22Rv1 (cell line): ENCODE measurements at regions not wholly inside any gene's neighbourhood (a gene's known extent, or its start where the extent isn't known, plus 50 kb on each side); places are given as distances from the start of the nearest gene placed in this dataset.

Experiments used
- H3K27ac ChIP-seq: fragments of 450-650 bp; 2 replicates; pipeline ENCODE4 v1.5.1; 2017
- ZFX ChIP-seq: fragments of 450-650 bp; IDR thresholded peaks from 2 replicates; pipeline ENCODE4 v1.6.1; 2017; ENCODE audit warnings: antibody characterized with exemption, borderline replicate concordance
- TF ChIP-seq, protein P1 (sequence below): fragments of 450-650 bp; IDR thresholded peaks from 2 replicates; pipeline ENCODE4 v1.5.1; 2017; ENCODE audit warnings: mild to moderate bottlenecking

DNA sequence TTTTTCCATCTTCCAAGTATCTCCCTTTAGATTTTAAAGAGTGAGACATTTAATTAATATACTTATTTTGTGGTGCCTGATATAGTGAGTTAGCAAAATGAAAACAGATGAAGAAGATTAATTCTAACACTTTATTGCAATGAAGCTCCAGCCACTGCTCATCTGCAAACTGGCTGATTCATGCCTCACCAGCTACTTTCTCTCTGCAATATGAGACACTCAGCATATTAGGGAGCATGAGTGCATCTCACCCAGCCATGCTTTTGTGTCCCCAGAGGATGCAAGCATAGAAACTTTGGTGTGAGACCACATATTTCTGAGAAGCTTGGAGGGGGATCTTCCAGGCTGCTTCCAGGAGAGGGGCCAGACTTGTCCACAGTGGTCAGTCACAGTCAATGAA, 148.6 kb downstream of the BMP4 start:
- TF ChIP-seq, protein P1, sequence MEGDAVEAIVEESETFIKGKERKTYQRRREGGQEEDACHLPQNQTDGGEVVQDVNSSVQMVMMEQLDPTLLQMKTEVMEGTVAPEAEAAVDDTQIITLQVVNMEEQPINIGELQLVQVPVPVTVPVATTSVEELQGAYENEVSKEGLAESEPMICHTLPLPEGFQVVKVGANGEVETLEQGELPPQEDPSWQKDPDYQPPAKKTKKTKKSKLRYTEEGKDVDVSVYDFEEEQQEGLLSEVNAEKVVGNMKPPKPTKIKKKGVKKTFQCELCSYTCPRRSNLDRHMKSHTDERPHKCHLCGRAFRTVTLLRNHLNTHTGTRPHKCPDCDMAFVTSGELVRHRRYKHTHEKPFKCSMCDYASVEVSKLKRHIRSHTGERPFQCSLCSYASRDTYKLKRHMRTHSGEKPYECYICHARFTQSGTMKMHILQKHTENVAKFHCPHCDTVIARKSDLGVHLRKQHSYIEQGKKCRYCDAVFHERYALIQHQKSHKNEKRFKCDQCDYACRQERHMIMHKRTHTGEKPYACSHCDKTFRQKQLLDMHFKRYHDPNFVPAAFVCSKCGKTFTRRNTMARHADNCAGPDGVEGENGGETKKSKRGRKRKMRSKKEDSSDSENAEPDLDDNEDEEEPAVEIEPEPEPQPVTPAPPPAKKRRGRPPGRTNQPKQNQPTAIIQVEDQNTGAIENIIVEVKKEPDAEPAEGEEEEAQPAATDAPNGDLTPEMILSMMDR: no peak
- no peak for TF ChIP-seq ZFX

DNA sequence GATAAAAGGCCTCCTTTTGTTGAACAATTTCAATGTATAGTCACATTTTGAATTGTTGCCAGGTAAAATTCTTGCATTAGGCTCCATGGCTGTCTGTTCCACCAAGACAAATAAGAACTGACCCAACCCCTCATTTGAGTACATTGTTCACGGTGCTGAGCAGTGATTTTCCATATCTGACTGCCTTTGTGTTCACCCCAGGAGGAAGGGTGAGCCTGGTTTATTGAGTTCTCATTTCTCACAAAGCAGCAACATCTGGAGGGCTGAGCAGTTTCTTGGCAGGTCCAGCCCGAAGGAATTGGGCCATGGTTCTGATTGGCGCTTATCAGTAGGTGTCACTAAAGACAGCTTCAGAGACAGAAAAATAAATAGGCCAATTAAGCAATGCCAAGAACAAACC, 149.1 kb downstream of the BMP4 start:
- H3K27ac ChIP-seq: no peak overlapping the region
- TF ChIP-seq, protein P1: no peak
- TF ChIP-seq ZFX: no peak

More for the DNA sequence above, 148.6 kb downstream of the BMP4 start:
- H3K27ac ChIP-seq: no peak overlapping the region

DNA sequence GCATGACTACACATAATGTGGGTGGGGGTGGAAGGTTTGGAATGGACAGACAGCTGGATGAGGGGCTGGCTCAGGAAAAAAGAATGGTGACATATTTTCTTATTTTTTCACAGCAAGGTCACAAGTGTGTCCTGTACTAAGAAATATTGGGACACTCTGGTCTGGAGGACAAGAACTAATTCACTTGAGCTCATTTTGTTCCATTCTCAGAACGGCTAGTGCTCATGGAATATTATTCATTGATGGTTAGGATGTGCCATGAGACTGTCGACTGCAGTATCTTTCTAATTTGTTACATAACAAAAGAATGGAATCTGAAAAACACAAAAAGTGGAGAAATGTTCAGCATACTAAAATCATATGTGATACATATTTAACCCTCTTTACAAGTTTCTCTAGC, 149.5 kb downstream of the BMP4 start:
- TF ChIP-seq ZFX: no peak
- TF ChIP-seq, protein P1: no peak
- no peak overlapping the region for H3K27ac ChIP-seq

DNA sequence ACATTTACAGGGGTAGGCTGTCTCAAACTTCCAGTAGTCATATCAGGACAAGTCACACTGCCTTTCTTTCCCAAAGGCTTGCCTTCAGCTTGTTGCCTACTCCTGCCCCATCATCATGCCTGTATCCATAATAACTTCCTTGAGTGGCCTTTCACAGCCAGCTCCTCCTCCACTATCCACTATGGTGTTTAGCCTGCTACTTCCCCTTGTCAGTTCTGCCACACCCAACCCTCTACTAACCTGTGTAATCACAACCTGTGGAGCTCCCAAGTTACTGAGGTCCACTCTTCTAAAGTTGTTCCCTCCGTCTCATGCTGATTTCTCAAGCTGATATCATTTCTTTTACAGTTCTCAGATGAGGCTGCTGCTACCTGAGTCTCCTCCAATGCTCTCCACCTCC, 159.9 kb downstream of the BMP4 start:
- TF ChIP-seq ZFX: no peak
- TF ChIP-seq, protein P1: no peak
- no peak overlapping the region for H3K27ac ChIP-seq

DNA sequence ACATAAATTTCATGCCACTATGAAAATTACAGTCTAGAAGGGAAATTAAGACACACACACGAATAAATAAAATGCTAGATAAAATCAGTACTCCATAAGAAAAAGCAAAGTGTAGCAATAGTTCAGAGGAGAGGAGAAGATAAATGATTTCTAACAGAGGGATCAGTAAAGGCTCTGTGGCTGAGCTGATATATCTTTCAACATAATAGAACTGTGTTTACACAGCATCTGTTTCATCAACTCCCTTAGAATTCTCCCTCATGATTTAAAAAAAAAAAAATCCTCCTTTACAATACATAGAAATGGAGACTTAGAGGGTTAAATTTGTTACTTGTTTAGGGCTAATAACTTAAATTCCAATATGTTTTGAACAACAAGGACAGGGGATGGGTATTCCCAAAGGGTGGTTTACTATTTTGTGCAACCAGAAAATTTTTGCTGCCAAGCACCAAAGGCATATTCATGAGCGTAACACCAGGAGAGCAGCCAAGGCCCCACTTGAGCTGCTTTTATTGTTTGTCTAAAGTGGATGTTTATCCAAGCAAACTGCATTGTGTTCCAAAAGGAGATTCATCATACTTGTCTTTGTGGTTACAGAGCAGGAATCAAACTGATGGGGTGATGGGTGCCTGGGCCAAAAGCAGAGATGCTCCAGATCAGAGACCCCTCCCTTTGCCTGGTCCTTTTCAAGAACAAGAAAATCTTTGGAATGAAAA, 162.7 kb downstream of the BMP4 start:
- H3K27ac ChIP-seq: no peak overlapping the region
- TF ChIP-seq, protein P1: no peak
- no peak for TF ChIP-seq ZFX

DNA sequence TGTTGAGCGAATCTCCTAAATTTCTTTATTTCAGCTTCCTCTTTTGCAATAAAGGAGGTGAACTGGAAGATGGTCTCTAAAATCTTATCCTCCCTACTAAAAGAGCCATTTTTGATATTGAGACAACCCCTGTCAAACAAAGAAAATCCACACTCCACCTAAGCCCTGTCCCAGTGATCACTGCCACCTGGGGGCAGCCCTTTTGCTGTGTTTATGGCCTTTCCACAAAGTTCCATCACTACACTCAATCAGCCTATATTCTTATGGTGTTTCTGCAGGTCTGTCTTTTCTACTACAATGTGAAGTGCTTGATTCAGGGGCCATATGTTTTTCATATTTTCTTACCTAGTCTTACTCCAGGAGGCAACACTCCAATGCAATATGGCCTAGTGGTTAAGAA, 163.7 kb downstream of the BMP4 start:
- TF ChIP-seq ZFX: no peak
- TF ChIP-seq, protein P1: peak; percentile 15; the same call in 1 of the 2 replicates
- no peak overlapping the region for H3K27ac ChIP-seq

DNA sequence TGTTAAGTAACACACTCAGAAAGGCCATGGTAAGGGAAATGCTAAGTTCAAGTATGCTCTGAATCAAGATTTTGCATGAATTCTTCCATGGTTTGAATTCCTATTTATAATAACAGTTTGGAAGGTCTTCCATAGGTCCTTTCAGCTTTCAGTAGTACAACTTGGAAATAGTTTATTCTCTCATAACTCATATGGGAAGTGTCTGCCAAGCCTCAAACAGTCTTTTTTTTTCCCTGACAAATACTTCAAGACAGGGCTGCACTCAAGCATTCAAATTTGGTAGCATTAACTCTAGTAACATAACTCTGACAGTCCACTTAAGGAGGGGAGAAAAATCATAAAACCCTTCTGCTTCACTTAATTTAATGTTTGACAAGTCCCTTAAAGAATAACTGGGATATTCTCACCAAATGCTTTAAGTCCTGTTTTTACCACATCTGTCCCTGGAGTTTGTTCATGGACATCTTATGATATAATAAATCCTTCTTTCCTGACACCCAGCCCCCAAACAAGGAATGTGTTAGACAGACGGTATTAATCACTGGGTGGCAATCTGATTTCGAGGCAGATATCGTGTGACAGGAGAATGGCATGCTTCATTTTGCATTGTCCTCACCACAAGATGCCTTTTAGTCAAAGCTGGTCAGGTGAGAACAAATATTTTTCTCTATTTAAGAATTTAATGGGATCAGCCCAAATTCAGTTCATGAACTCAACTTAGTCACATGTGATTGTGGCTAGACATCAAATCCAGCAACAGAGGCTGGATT, 165.7 kb downstream of the BMP4 start:
- no peak overlapping the region for H3K27ac ChIP-seq
- TF ChIP-seq, protein P1: no peak
- TF ChIP-seq ZFX: no peak
